ENCODE measurements at regions not wholly inside any gene's neighbourhood (a gene's known extent, or its start where the extent isn't known, plus 50 kb on each side); places are given as distances from the start of the nearest gene placed in this dataset.

- no peak for DNase-seq (ENCODE audit: low read depth)
Observed at GRCh38 chr12:93177208-93178153, 200.2 kb upstream of the NUDT4 start.

GRCh38 chr12:93178154-93178878, 199.4 kb upstream of the NUDT4 start:
- no peak for DNase-seq (ENCODE audit: low read depth)

- DNase-seq (ENCODE audit: low read depth) = no peak
Observed at GRCh38 chr12:93179792-93180191, 197.9 kb upstream of the NUDT4 start.

- no peak for DNase-seq (ENCODE audit: low read depth)
Observed at GRCh38 chr12:93180566-93180965, 197.2 kb upstream of the NUDT4 start.

GRCh38 chr12:93181409-93181965, 196.2 kb upstream of the NUDT4 start:
- no peak for DNase-seq (ENCODE audit: low read depth)

GRCh38 chr12:93183940-93184671, 193.6 kb upstream of the NUDT4 start:
- DNase-seq (ENCODE audit: low read depth) = no peak

GRCh38 chr12:93184672-93185368, 192.9 kb upstream of the NUDT4 start:
- DNase-seq (ENCODE audit: low read depth) = no peak

- no peak for DNase-seq (ENCODE audit: low read depth)
Observed at GRCh38 chr12:93185369-93185741, 192.4 kb upstream of the NUDT4 start.

GRCh38 chr12:93186131-93186530, 191.6 kb upstream of the NUDT4 start:
- DNase-seq (ENCODE audit: low read depth) = no peak

GRCh38 chr12:93186621-93187020, 191.1 kb upstream of the NUDT4 start:
- no peak for DNase-seq (ENCODE audit: low read depth)

GRCh38 chr12:93191423-93191822, 186.3 kb upstream of the NUDT4 start:
- no peak for DNase-seq (ENCODE audit: low read depth)

GRCh38 chr12:93191956-93192355, 185.8 kb upstream of the NUDT4 start:
- DNase-seq (ENCODE audit: low read depth) = no peak

GRCh38 chr12:93192878-93193277, 184.8 kb upstream of the NUDT4 start:
- DNase-seq (ENCODE audit: low read depth) = no peak

- DNase-seq (ENCODE audit: low read depth) = no peak
Observed at GRCh38 chr12:93195511-93195910, 182.2 kb upstream of the NUDT4 start.

- DNase-seq (ENCODE audit: low read depth) = no peak
Observed at GRCh38 chr12:93197067-93197593, 180.6 kb upstream of the NUDT4 start.

- DNase-seq (ENCODE audit: low read depth) = no peak
Observed at GRCh38 chr12:93198086-93198485, 179.6 kb upstream of the NUDT4 start.

- no peak for DNase-seq (ENCODE audit: low read depth)
Observed at GRCh38 chr12:93199831-93200236, 177.9 kb upstream of the NUDT4 start.

- no peak for DNase-seq (ENCODE audit: low read depth)
Observed at GRCh38 chr12:93200291-93200917, 177.3 kb upstream of the NUDT4 start.

GRCh38 chr12:93201990-93202389, 175.7 kb upstream of the NUDT4 start:
- DNase-seq (ENCODE audit: low read depth) = no peak

- DNase-seq (ENCODE audit: low read depth) = no peak
Observed at GRCh38 chr12:93202688-93203087, 175.0 kb upstream of the NUDT4 start.

GRCh38 chr12:93203361-93203760, 174.4 kb upstream of the NUDT4 start:
- DNase-seq (ENCODE audit: low read depth) = no peak
